HG02981 (cell line): ENCODE measurements at regions not wholly inside any gene's neighbourhood (a gene's known extent, or its start where the extent isn't known, plus 50 kb on each side); places are given as distances from the start of the nearest gene placed in this dataset.

Source experiments
- ATAC-seq: cut with Tn5 transposase; IDR thresholded peaks from one replicate; pipeline ENCODE4 v1.9.1; 2021; ENCODE audit warnings: mild to moderate bottlenecking, moderate library complexity; ENCODE audit not compliant: unreplicated experiment

GRCh38 chr19:30149300-30149699, 207.3 kb downstream of the URI1 start:
- ATAC-seq = no peak

DNA sequence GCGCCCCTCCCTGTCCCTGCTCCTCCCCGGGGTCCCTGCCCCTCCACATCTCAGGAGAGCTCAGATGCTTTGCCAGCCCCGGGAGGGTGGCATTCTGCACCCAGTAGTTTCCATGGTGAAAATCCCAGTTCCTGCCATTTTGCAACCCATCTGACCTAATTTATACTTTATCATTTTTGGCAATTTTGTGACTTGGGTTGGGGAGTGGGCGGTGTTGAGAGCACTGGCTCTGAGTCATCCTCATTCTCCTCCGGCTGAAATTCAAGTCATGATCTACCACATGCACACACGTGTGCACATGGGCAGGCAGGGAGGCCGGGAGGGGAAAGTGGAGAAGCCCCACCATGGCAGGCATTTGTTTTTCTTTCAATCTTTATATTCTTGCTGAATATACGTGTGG, 208.6 kb downstream of the URI1 start:
- no peak for ATAC-seq

- no peak for ATAC-seq
These were observed 209.0 kb downstream of the URI1 start for GRCh38 chr19:30151081-30151480.

DNA sequence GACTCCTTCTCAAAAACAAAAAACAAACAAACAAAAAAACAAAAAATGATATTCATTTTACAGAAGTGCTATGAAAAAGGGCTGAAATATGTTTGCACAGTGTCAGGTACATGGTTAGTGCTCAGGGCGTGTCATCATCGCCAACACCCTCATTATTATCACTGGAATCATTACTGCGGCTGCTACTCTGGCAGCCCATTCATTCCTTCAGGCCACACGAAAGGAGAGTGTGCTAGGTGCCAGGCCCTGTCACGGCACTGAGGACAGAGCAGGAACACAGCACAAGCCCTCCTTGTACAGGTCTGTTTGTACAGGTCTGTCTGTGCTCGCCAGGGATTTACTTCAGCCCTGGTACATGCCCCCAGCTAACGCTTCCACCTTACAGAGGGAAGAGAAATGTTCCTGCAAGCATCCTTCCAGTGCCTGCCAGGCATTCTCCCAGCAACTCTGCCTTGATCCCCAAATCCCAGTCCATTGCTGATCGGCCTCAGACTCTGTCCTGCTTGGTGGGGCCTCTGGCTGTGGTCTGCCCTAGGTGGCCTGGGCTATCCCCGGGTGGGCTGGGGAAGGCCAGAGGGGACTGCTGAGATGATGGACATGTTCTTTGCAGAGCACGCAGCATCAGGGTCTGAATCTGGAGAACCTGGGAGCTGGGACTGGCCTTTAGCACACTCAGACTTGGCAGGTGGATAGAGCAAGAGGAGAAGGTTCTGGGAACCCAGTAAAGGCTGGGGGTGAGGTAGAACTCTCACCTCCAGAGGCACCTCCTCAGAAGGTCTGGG, 210.7 kb downstream of the URI1 start:
- ATAC-seq = no peak

DNA sequence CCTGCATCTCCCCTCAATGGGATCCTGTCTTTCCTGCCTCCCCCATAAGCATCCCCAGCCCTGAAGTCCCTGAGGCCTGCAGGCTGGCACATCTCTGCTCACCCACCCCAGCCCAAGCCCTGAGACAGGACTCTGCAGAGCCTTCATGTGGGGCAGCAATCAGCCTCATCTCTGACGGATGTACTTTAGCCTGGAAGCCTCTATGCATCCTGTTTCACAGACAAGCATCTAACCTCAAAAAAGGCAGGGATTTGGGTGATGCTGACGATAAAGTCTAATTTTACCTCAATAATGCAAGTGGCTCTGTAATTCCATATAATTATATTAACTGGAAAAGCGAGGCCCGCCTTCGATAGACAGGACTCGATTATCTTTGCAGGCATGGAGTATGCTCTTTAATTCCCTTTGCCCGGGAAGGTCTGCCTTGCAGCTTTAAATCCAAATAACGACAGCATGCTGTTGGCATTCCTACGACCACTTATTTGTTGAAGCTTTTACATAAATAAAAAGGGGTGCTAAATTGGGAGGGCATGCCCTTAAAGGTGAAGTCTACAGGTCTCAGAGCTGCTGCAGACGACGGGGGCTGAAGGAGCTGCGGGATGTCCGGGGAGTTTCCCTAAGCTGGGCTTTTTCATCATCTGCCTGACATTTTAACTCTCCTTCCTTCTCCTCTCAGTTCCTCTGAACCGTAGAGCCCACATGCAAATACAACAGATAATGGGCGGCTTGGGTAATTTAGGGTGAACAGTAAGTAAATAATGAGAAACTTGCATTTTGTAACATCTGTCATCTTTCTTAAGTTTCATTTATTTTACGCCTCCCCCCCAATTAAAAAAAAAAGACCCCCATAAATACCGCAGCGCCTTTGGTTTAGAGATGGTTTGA, 211.5 kb downstream of the URI1 start:
- peak; percentile 88 for ATAC-seq

DNA sequence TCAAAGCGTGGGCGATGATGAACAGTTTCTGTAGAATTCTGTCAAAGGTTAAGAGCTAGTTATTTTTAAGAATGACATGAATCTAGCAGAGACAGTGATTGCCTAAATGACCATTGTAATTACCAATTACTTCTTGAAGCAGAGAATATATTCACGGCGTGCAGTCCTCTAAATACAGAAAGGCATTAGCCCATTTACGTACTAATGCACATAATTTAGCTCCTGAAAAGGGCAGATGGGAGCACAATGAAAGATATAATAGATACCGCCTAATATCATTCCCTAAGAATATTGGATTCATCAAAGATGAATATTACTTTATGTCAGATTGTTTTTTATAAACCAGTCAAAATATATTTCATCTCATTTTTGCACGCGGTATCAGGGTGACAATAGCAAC, 212.4 kb downstream of the URI1 start:
- no peak for ATAC-seq

GRCh38 chr19:30155381-30156200, 213.6 kb downstream of the URI1 start:
- no peak for ATAC-seq

- no peak for ATAC-seq
These were observed 214.6 kb downstream of the URI1 start for GRCh38 chr19:30156646-30157045.

DNA sequence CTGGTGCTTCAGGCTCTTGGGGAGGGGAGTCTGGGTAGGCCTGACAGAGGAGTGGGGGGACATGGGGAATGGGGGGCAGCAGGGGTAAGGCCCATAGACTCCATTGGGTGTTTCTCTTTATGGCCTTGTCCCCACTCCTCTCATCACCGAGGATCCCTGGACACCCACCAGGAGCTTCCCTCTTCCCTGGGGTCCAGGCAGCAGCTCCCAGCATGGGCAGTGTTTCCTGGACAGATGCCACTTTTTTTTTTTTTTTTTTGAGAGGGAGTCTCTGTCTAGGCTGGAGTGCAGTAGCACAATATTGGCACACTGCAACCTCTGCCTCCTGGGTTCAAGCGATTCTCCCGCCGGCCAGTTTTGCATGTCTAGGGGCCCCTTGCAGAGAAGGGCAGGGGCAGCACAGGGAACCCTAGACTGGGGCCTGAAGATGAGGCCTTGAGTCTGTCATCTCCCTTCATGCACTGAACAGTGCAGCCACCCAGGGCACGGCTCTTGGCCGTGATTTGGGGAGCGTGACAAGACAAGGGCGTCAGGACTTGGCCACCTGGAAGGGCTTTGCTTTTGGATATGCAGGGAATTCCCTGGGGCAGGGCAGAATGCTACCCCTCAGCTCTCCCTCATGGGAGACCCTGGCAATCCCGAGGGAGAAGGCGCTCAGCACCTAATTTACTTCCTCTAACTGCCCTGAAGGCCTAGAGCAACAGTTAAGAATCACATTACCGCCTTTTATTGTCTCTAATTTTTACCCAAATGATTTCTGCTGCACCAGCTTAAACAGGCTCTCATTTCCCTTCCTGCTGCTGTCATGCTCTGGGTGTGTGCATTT, 213.9 kb upstream of the ZNF536 start:
- ATAC-seq = no peak

- no peak for ATAC-seq
These were observed 213.3 kb upstream of the ZNF536 start for GRCh38 chr19:30158893-30159245.

- ATAC-seq = no peak
These were observed 212.5 kb upstream of the ZNF536 start for GRCh38 chr19:30159636-30160035.

GRCh38 chr19:30160426-30160825, 211.8 kb upstream of the ZNF536 start:
- ATAC-seq = no peak

DNA sequence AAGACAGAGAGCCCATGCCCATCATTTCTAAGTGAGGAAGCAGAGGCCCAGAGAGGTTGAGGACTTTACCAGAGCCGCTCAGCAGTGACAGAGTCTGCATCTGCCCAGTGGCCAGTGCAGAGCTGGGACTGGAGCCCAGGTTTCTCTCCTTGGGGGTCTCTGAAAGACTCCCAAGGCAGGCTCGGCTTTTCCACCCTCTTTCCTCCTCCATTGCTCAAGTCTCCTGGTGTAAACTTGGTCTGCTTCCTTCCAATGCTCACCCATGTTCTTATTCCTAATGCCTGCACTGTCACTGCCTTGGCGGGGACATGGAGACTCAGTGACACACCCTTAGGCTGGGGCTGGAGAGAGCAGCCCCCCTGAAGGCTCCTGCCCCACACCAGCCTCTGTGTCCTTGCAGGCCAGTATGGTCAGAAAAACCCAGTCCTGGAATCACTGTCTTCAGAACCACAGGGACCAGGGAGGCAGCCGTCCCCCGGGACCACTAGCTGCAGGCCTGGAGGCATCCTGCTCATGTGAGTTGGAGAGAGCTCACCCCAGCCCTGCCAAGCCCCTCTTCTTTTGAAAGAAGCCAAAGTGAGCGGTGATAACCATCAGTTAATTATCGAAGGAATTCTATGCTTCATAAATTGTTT, 211.0 kb upstream of the ZNF536 start:
- no peak for ATAC-seq

GRCh38 chr19:30161770-30162169, 210.4 kb upstream of the ZNF536 start:
- no peak for ATAC-seq

GRCh38 chr19:30162718-30163117, 209.5 kb upstream of the ZNF536 start:
- no peak for ATAC-seq

GRCh38 chr19:30163663-30164062, 208.5 kb upstream of the ZNF536 start:
- ATAC-seq = no peak

DNA sequence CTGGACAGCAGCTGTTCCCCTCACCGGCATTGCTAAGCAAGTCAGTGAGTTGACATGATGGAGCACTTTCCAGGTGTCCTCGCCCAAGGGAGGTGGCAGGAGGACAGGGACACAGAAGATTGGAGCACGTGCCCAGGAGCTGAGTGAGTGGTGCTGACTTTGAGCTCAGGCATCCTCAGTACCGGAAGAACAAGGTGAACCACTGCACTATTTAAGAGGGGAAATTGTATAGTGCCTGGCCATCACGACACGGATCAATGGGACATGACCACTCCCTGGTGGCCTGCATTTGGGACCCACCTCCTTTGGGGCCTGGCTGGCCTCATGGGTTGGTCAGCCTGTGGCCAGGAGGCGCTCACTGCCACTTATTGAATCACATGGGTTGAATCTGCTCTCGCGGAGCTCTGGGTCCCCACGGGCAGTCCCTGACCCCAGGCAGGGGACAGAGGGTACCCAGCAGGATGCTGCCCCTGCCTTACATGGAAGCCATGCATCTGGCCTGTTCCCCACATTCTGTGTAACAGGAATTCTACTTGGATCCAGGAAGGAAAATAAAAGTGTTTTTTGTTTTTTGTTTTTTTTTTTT, 206.9 kb upstream of the ZNF536 start:
- ATAC-seq = no peak

DNA sequence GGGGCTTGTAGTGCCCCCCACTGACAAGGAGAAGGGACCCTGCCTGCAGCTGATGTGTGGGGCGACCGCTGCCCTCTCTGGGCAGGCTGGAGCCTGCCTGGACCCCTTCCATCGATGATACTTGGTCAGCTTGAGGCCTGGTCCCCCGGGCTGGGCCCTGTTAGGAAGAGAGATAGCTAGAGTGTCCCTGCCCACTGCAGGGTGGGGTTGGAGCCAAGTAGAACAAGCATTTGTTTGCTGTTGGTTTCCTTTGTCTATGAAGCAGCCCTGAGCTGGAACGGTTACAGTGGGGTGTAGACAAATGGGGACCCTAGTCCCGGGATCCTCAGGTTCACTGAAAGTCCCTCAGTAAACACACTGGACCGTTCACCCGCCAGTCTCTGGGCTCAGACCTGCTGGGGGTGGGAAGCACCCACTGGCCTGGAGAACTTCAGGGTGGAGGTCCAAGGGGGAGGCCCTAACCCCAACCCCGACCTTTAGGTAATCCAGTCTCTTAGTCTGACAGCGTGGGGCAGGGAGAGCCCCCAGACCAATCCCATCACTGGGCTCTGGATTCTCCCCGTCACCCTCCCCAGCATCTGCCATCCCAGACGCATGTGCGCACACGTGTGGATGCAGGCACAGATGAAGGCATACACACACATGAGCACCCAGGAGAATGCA, 204.8 kb upstream of the ZNF536 start:
- ATAC-seq = no peak

DNA sequence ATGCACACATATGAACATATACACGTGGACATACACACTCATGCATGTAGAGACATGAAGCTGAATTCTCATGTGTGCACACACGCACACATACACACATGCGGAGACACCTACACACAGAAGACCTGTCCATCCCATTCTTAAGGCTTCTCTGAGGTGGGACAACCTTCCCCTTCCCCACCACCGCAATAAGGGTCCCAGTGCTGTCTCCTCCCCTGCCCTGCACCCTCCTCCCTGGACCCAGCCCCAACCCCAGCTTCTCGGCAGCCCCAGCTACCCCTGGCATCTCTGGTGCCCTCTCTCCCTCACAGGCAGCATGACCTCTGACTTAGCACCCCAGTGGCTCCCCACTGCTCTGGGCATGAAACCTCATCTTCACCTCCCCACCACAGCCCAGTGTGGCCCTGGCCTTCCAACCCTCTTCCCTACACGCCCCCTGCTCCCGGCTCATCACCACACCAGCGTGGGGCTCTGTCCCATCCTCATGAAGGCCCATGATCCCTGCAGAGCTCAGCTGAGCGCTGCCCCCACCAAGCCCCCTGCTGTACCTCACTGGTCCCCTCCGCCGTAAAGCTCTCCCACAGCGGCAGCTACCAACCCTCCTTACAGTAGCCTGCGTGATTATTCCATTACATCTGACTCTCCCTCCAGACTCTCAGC, 204.1 kb upstream of the ZNF536 start:
- no peak for ATAC-seq
